Urinary bladder (tissue), 3 donors: ENCODE measurements at regions not wholly inside any gene's neighbourhood (a gene's known extent, or its start where the extent isn't known, plus 50 kb on each side); places are given as distances from the start of the nearest gene placed in this dataset.
"Not testable (repeated sequence)": the region's sequence is repeated elsewhere in the genome, so short reads cannot be mapped to it uniquely, and the experiment has no call there.

Source experiments
- DNase-seq: peaks from one replicate; pipeline ENCODE4 v3.0.0-alpha.2; 2015; ENCODE audit errors: extremely low spot score
- H3K27ac ChIP-seq: one replicate; pipeline ENCODE4 v1.5.1; 2013; ENCODE audit warnings: low read depth, mild to moderate bottlenecking, moderate library complexity
- H3K36me3 ChIP-seq: one replicate; pipeline ENCODE4 v1.6.1; 2013; ENCODE audit warnings: mild to moderate bottlenecking, moderate library complexity; ENCODE audit not compliant: insufficient read depth
- H3K4me1 ChIP-seq: one replicate; pipeline ENCODE4 v1.6.1; 2013; ENCODE audit warnings: mild to moderate bottlenecking, moderate library complexity; ENCODE audit not compliant: insufficient read depth
- H3K4me3 ChIP-seq: one replicate; pipeline ENCODE4 v1.5.1; 2013; ENCODE audit warnings: low read depth, low read length
- WGBS: extraction: QIAGEN DNeasy Blood & Tissue Kit; methylation state at CpG from one replicate; pipeline ENCODE4 v1.1.7; 2013; 5-methylcytosine and 5-hydroxymethylcytosine counted together
- donor health status: healthy with polysubstance abuse.
- donor health status: healthy.

DNA sequence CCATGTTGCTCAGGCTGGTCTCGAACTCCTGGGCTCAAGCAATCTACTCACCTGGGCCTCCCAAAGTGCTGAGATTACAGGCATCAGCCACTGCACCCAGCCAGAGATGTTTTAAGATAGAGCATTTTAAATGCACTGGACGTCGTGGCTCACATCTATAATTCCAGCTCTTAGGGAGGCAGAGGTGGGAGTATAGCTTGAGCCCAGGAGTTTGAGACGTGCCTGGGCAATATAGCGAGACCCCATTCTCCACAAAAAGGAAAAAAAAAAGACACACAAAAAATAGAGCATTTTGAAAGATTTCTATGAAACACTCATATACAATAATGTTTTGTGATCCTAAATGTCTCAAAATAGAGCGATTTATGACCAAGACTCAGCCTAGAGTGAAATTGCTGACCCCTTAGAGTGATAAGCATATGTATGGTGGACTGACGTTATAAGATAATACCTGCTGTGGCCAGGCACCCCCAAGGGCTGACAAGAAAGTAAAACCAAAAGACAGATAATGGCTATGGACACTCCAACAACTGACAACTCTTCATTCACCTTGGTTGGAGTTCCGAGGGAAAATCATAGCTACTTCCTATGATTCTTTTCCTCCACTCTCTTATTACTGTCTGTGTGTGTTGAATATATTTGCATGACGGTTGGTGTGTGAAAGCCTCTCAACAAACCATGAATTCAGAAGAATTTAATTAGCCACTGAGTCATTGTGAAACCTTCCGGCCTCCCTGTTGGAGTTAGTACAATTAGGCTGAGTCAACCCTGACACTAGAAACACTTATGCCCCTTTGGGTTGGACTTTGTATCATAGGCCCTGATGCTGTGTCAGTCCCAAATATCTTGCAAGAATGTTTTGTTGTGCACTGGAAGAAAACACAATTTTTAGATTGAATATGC, 526.5 kb upstream of the NUDT12 start:
- no peaks in the 10 kb centered on the region for H3K36me3 ChIP-seq
- no peaks in the 10 kb centered on the region for H3K4me1 ChIP-seq
- 89% methylated on average over 10 of the region's 10 CpGs for WGBS
- H3K27ac ChIP-seq = no peak overlapping the region
- H3K4me3 ChIP-seq = no peak overlapping the region
- no peak for DNase-seq

- 78% methylated on average over 2 of the region's 2 CpGs for WGBS
- Histone ChIP-seq H3K4me3 (no peak overlapping the region), H3K36me3 (no peaks in the 10 kb centered on the region), H3K4me1 (no peaks in the 10 kb centered on the region), H3K27ac (no peak overlapping the region)
- no peak for DNase-seq
These were observed 522.3 kb upstream of the NUDT12 start for GRCh38 chr5:104084896-104085295.

DNA sequence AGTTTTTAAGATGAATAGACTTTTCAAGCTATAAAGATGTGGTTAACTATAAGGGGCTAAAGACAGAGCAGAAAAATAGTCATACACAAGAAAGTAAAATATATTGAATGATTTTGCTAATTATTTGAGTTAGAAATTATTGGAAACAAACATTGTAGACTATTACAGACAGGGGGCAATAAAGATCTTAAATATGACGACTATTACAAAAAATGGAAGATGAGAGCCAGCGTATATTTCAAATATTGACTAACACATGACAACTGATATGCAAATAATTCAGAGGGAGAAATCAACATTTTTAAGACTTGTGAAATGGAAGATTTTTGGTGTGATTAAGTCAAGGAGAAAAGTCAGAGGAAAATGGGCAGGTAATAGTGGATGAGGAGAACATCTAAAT, 520.2 kb upstream of the NUDT12 start:
- Histone ChIP-seq H3K4me3 (no peak overlapping the region), H3K4me1 (no peaks in the 10 kb centered on the region), H3K36me3 (no peaks in the 10 kb centered on the region), H3K27ac (no peak overlapping the region)
- no peak for DNase-seq
- WGBS = 82% methylated on average over 2 of the region's 2 CpGs

DNA sequence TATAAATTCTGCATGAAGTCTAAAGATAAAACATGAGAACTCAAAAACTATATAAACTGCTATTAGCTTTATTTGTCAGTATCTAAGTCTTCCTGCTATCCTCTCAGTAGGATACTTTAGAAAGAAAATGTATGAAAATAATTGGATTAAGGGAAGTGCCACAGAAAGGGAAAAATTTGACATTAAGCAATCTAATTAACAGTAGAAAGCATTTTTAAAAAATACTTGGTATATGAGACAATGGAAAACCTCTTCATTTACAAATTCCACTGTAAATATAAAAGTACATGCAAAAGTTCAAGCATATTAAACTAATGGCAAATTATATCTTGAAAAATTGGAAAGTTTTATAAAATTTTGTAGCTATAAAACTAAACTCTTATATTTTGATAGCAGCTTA, 518.6 kb upstream of the NUDT12 start:
- no peak overlapping the region for H3K27ac ChIP-seq
- no peak for DNase-seq
- no peaks in the 10 kb centered on the region for H3K36me3 ChIP-seq
- no peak overlapping the region for H3K4me3 ChIP-seq
- no peaks in the 10 kb centered on the region for H3K4me1 ChIP-seq

- Histone ChIP-seq H3K27ac (no peak overlapping the region), H3K4me3 (no peak overlapping the region), H3K4me1 (no peaks in the 10 kb centered on the region), H3K36me3 (no peaks in the 10 kb centered on the region)
- DNase-seq = no peak
- WGBS = 71% methylated on average over 2 of the region's 2 CpGs
These were observed 518.1 kb upstream of the NUDT12 start for GRCh38 chr5:104080646-104081175.

DNA sequence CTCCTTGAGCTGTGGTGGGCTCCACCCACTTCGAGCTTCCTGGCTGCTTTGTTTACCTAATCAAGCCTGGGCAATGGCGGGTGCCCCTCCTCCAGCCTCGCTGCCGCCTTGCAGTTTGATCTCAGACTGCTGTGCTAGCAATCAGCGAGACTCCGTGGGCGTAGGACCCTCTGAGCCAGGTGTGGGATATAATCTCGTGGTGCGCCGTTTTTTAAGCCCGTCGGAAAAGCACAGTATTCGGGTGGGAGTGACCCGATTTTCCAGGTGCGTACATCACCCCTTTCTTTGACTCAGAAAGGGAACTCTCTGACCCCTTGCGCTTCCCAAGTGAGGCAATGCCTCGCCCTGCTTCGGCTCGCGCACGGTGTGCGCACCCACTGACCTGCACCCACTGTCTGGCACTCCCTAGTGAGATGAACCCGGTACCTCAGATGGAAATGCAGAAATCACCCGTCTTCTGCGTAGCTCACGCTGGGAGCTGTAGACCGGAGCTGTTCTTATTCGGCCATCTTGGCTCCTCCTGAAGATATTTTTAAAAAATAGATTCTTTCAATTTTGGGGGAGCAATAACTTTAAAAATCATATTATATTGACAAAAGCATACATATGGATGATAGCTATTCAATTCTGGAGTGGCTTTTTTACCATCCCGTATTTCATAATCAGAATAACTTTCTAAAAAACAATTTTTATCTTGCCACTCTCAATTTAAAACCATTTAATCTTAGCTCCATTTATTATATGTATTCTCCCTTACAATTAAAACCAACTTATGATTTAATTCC, 517.5 kb upstream of the NUDT12 start:
- DNase-seq, H3K36me3 ChIP-seq, H3K4me3 ChIP-seq, H3K27ac ChIP-seq, H3K4me1 ChIP-seq: not testable (repeated sequence)
- 95% methylated on average over 28 of the region's 29 CpGs for WGBS

DNA sequence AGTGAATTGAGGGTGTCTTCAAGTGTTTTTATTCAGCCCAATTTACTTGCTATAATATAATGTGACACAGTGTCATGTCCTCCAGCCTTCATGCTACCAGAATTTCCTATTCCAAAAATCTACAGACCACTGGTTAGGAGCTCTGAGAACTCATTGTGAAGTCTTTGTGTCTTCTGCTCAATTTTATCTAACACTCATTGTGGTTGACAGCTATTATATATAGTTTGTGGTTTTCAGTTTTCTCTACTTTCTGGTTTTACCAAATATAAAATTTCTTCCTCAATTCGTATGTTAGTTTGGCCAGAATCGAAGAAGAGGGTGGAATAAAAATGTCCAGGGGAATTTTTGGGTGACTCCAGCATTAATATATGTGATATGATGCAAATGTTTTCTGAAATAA, 509.3 kb upstream of the NUDT12 start:
- H3K27ac ChIP-seq = no peak overlapping the region
- DNase-seq = no peak
- no peak overlapping the region for H3K4me3 ChIP-seq
- H3K4me1 ChIP-seq = no peaks in the 10 kb centered on the region
- 63% methylated on average over 2 of the region's 2 CpGs for WGBS
- H3K36me3 ChIP-seq = no peaks in the 10 kb centered on the region

DNA sequence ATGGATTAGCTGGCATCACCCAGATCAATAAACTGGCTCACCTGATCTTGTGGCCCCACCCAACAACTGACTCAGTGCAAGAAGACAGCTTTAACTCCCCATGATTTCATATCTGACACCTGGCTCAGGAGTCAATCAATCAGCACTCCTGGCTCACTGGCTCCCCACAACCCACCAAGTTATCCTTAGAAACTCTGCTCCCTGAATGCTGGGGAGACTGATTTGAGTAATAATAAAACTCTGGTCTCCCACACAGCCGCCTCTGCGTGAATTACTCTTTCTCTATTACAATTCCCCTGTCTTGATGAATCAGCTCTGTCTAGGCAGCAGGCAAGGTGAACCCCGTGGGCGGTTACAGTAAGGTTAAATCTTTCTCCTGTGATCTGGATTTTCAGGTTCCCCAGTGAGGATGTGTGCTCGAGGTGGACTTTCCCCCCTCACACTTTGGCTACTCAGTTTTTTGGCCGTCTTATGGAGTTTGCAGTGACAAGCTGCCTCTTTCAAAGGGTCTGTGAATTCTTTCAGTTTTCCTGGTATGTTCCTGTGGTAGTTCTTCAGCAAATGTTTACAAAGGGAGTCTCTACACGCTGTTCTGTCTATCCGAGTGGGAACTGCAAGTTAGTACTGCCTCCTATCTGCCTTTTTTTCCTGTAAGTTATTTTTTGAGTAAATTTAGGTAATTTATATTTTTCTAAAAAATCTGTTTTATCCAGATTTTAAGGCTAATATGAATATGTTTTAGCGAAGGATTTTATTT, 500.2 kb upstream of the NUDT12 start:
- Histone ChIP-seq H3K36me3 (no peaks in the 10 kb centered on the region), H3K27ac (no peak overlapping the region), H3K4me1 (no peaks in the 10 kb centered on the region), H3K4me3 (no peak overlapping the region)
- no peak for DNase-seq
- 76% methylated on average over 9 of the region's 9 CpGs for WGBS

GRCh38 chr5:104061707-104062106, 499.1 kb upstream of the NUDT12 start:
- DNase-seq = no peak
- H3K4me1 ChIP-seq = no peaks in the 10 kb centered on the region
- no peaks in the 10 kb centered on the region for H3K36me3 ChIP-seq
- no peak overlapping the region for H3K27ac ChIP-seq
- H3K4me3 ChIP-seq = no peak overlapping the region
- 75% methylated on average over 3 of the region's 3 CpGs for whole genome bisulfite sequencing

- DNase-seq = no peak
- Histone ChIP-seq H3K4me3 (no peak overlapping the region), H3K27ac (no peak overlapping the region), H3K36me3 (no peaks in the 10 kb centered on the region), H3K4me1 (no peaks in the 10 kb centered on the region)
- 26% methylated on average over 2 of the region's 2 CpGs for WGBS
These were observed 490.7 kb upstream of the NUDT12 start for GRCh38 chr5:104053353-104053649.

- Histone ChIP-seq H3K36me3 (no peaks in the 10 kb centered on the region), H3K4me3 (no peak overlapping the region), H3K4me1 (no peaks in the 10 kb centered on the region), H3K27ac (no peak overlapping the region)
- WGBS = 85% methylated on average over 7 of the region's 7 CpGs
- no peak for DNase-seq
These were observed 490.2 kb upstream of the NUDT12 start for GRCh38 chr5:104052558-104053352.

GRCh38 chr5:104050436-104050835, 487.8 kb upstream of the NUDT12 start:
- DNase-seq = no peak
- no peak overlapping the region for H3K4me3 ChIP-seq
- no peaks in the 10 kb centered on the region for H3K36me3 ChIP-seq
- no peaks in the 10 kb centered on the region for H3K4me1 ChIP-seq
- H3K27ac ChIP-seq = no peak overlapping the region

- no peak overlapping the region for H3K4me3 ChIP-seq
- H3K36me3 ChIP-seq = no peaks in the 10 kb centered on the region
- no peak overlapping the region for H3K27ac ChIP-seq
- WGBS = 94% methylated on average over 8 of the region's 8 CpGs
- DNase-seq = no peak
- H3K4me1 ChIP-seq = no peaks in the 10 kb centered on the region
These were observed 487.2 kb upstream of the NUDT12 start for GRCh38 chr5:104049752-104050151.
